ENCODE measurements at regions not wholly inside any gene's neighbourhood (a gene's known extent, or its start where the extent isn't known, plus 50 kb on each side); places are given as distances from the start of the nearest gene placed in this dataset.

DNA sequence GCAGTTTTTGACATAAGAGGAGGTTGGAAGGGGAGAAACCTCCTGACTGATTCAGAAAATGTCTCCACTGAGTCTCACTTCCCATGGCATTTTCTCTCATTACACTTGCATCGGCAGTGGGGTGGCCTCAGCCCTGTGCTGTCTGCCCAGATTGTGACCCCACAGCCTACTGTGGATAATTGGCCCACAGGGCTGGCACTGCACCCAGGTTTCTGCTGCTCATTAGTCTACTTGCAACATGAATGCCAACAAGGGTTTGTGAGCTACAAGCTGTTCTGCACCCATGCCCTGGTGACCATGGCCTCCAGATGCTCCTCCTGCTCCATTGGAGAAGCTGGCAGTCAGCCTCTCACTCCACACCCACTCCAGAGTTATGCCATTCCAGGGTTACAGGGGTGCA, 296.0 kb downstream of the CTTN start:
- H3K9ac ChIP-seq (ENCODE audit: low read length in 2 of 2), result no peak overlapping the region
- H3K36me3 ChIP-seq (ENCODE audit: control insufficient read depth in 2 of 2, insufficient read depth in 2 of 2, low read length in 2 of 2), result peaks cover 0 to 5% of the 10 kb centered on the region in 2 donors
- no peak overlapping the region for H3K27ac ChIP-seq (ENCODE audit: low read length)
- H3K4me1 ChIP-seq (ENCODE audit: control insufficient read depth, insufficient read depth, low read length), result no peaks in the 10 kb centered on the region
- H3K9me3 ChIP-seq (ENCODE audit: control insufficient read depth in 2 of 2, low read length in 2 of 2), result no peaks in the 10 kb centered on the region
- H3K4me3 ChIP-seq (ENCODE audit: low read length in 2 of 2), result no peak overlapping the region
- no peaks in the 10 kb centered on the region for H3K27me3 ChIP-seq (ENCODE audit: control insufficient read depth in 1 of 2, insufficient read depth in 2 of 2, low read length in 2 of 2)

DNA sequence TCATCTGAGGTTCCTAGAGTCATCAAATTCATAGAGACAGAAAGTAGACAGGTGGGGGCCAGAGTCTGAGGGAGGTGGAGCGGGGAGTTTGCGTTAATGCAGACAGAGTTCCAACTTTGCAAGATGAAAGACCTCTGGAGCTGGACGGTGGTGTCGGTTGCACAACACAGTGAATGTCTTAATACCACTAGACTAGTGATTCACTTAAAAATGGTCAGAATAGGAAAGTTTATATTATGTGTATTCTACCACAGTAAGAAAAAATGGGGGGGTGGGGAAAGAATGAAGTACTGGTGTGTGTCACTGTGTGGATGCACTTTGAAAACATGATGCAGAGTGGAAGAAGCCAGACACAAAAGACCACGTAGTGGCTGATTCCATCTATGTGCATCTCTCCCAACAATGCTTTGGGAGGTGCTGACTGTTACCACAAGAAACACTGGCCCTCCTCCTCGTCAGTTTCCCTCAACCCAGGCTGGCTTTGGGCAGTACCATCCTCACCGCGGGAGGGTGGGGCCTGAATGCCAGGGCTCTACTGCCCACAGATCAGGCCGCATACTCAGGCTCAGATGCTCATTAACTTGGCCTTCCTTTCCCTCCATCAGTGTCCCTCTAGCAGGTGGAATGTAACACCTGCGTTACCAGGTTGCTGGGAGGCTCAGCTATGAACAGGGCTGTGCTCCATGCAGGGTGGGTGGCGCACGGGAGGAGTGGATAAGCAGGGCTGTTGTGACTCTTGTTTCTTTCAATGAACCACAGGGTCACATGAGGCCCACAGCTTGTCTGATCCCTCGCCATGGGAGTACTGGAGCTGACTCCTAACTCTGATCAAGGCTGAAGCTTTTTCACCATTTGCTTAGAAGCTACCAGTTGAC, 297.0 kb downstream of the CTTN start:
- Histone ChIP-seq H3K4me1 (ENCODE audit: control insufficient read depth, insufficient read depth, low read length) (no peaks in the 10 kb centered on the region), H3K9me3 (ENCODE audit: control insufficient read depth in 2 of 2, low read length in 2 of 2) (no peaks in the 10 kb centered on the region), H3K27ac (ENCODE audit: low read length) (no peak overlapping the region), H3K36me3 (ENCODE audit: control insufficient read depth in 2 of 2, insufficient read depth in 2 of 2, low read length in 2 of 2) (peaks cover 0 to 5% of the 10 kb centered on the region in 2 donors), H3K27me3 (ENCODE audit: control insufficient read depth in 1 of 2, insufficient read depth in 2 of 2, low read length in 2 of 2) (no peaks in the 10 kb centered on the region), H3K4me3 (ENCODE audit: low read length in 2 of 2) (no peak overlapping the region), H3K9ac (ENCODE audit: low read length in 2 of 2) (no peak overlapping the region)

DNA sequence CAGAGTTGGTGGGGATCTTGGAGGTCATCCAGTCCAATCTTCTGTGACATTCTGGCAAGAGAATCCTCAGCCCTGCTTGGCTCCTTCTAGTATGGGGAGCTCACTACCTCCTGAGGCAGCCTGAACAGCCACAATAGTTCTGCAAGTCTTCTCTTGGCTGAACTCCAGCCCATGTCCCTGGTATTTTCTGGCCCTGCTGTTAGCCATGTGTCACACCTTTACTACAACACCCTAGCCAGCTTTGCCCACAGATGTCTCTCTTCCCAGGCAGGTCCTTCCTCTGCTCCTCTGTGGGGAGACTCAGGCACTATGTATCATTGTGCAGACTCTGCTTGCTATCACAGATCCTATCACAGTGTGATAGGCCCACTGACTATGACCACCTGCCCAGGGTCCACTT, 297.7 kb downstream of the CTTN start:
- Histone ChIP-seq H3K4me3 (ENCODE audit: low read length in 2 of 2) (no peak overlapping the region), H3K27me3 (ENCODE audit: control insufficient read depth in 1 of 2, insufficient read depth in 2 of 2, low read length in 2 of 2) (no peaks in the 10 kb centered on the region), H3K36me3 (ENCODE audit: control insufficient read depth in 2 of 2, insufficient read depth in 2 of 2, low read length in 2 of 2) (peaks cover 0 to 5% of the 10 kb centered on the region in 2 donors), H3K9ac (ENCODE audit: low read length in 2 of 2) (no peak overlapping the region), H3K4me1 (ENCODE audit: control insufficient read depth, insufficient read depth, low read length) (no peaks in the 10 kb centered on the region), H3K27ac (ENCODE audit: low read length) (no peak overlapping the region), H3K9me3 (ENCODE audit: control insufficient read depth in 2 of 2, low read length in 2 of 2) (no peaks in the 10 kb centered on the region)

DNA sequence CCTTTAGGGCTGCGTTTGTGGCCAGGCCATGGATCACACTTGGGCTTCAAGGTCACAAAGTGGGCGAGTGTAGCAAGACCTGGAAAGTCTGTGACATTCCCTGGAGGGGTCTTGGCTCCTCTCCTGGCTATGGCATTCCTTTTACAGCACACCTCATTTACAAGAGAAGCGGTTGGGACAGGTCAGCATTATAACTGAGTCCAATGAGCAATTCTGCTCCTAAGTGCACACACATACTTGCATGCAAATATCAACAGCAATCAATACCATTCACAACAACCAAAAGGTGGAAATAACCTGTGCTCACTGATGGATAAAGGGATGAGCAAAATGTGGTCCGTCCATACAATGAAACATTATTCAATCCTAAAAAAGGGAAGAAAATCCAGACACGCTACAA, 298.2 kb downstream of the CTTN start:
- H3K4me3 ChIP-seq (ENCODE audit: low read length in 2 of 2), result no peak overlapping the region
- H3K9me3 ChIP-seq (ENCODE audit: control insufficient read depth in 2 of 2, low read length in 2 of 2), result no peaks in the 10 kb centered on the region
- H3K9ac ChIP-seq (ENCODE audit: low read length in 2 of 2), result no peak overlapping the region
- no peak overlapping the region for H3K27ac ChIP-seq (ENCODE audit: low read length)
- no peaks in the 10 kb centered on the region for H3K27me3 ChIP-seq (ENCODE audit: control insufficient read depth in 1 of 2, insufficient read depth in 2 of 2, low read length in 2 of 2)
- H3K4me1 ChIP-seq (ENCODE audit: control insufficient read depth, insufficient read depth, low read length), result no peaks in the 10 kb centered on the region
- H3K36me3 ChIP-seq (ENCODE audit: control insufficient read depth in 2 of 2, insufficient read depth in 2 of 2, low read length in 2 of 2), result peaks cover 0 to 5% of the 10 kb centered on the region in 2 donors

DNA sequence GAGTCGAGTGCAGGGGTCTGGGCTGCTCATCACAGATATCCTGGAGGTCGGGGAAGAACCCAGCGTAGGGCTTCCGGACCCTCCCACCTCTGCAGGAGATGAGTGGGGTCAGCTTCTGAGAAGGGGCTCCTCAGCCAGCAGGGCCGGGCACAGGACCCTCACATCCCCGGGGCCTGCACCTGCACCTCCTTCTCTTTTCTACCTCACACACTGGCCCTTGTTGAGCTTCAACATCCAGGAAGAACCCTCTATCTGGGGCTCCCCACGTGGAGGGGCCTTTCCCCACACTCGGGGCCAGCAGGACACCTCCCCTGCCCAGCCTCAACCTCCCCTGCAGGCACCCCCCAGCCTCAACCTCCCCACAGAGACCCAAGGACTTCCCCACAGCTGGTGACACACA, 299.4 kb downstream of the CTTN start:
- no peaks in the 10 kb centered on the region for H3K9me3 ChIP-seq (ENCODE audit: control insufficient read depth in 2 of 2, low read length in 2 of 2)
- H3K36me3 ChIP-seq (ENCODE audit: control insufficient read depth in 2 of 2, insufficient read depth in 2 of 2, low read length in 2 of 2), result peaks cover 0 to 5% of the 10 kb centered on the region in 2 donors
- H3K9ac ChIP-seq (ENCODE audit: low read length in 2 of 2), result no peak overlapping the region
- H3K4me1 ChIP-seq (ENCODE audit: control insufficient read depth, insufficient read depth, low read length), result no peaks in the 10 kb centered on the region
- H3K27me3 ChIP-seq (ENCODE audit: control insufficient read depth in 1 of 2, insufficient read depth in 2 of 2, low read length in 2 of 2), result no peaks in the 10 kb centered on the region
- H3K4me3 ChIP-seq (ENCODE audit: low read length in 2 of 2), result no peak overlapping the region
- H3K27ac ChIP-seq (ENCODE audit: low read length), result no peak overlapping the region

DNA sequence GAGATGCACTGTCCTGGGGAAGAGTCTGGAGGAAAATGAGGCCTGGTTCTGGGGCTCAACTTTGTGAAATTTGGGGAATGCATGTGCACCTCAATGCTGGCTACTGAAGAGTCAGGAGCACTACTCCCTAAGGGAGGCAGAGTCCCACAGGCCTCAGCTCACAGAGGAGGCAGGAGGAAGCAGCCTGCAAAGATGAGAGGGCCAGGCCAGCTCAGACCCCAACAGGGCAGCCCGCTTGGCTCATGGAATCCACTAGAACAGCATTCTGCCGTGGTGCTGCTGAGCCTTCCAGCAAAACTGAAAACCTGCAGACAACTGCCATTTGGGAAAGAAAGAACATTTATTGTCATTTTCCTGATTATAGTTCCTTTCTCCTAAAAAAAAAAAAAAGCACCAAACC, 300.5 kb downstream of the CTTN start:
- H3K27ac ChIP-seq (ENCODE audit: low read length), result no peak overlapping the region
- no peak overlapping the region for H3K9ac ChIP-seq (ENCODE audit: low read length in 2 of 2)
- H3K9me3 ChIP-seq (ENCODE audit: control insufficient read depth in 2 of 2, low read length in 2 of 2), result no peaks in the 10 kb centered on the region
- H3K27me3 ChIP-seq (ENCODE audit: control insufficient read depth in 1 of 2, insufficient read depth in 2 of 2, low read length in 2 of 2), result no peaks in the 10 kb centered on the region
- no peak overlapping the region for H3K4me3 ChIP-seq (ENCODE audit: low read length in 2 of 2)
- H3K36me3 ChIP-seq (ENCODE audit: control insufficient read depth in 2 of 2, insufficient read depth in 2 of 2, low read length in 2 of 2), result peaks cover 0 to 5% of the 10 kb centered on the region in 2 donors
- H3K4me1 ChIP-seq (ENCODE audit: control insufficient read depth, insufficient read depth, low read length), result no peaks in the 10 kb centered on the region

DNA sequence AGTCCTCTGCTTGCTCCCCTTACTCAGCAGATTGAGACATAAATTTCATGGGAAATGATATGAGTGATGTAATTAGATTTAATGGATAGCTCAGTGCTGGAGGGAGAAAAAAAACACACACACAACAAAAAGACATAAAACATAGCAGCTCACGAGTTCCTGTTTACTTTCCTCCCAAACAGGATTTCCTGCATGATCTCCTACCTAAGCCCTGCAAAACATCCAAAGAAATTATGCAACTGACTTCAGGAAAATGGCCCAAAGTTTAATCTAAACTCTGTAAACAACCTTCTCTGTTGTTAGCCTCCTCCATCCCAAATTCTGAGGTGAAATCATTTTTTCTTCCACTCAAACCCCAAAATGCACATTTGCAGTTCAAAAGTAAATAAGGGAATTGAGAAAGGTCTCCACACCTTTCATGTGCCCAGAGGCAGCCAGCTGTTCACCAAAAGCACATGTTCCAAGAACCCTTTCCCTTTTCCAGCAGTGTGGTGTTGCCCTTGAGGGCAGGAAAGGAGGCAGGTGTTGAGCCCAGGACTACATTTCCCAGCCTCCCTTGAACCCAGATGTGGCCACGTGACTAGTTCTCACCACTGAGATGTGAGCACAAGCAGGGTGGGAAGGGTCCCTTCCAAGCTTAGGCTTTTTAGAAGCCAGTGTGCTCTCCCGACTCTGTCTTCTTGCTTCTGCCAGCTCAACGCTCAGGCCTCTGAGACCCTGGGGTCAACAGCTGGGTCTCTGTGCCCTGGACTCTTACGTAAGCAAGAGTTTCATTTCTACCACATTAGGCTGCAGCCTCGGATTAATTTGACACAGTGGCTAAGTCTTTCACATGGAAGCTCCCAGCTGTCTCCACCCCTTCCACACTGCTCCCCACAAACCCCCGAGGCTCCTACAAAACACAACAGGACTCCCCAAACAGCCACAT, 301.2 kb downstream of the CTTN start:
- no peak overlapping the region for H3K4me3 ChIP-seq (ENCODE audit: low read length in 2 of 2)

DNA sequence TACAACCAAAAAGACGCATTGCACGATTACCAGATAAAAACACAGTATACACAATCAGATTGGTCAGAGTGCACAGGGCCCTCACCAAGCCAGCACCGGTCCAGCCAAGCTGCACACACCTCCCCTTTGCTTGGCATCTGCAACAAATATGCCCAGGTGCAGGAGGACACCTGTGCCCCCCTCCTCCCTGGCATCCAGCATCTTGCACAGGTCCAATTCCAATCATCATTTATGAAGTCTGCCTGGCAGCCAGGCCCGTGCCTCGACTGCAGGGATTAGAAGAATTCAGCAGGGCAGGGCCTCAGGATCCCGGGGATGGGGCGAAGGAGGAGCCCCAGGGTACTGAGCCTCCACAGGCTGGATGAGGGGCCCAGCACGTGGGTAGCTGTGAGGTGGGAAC, 302.1 kb downstream of the CTTN start:
- H3K9me3 ChIP-seq (ENCODE audit: control insufficient read depth in 2 of 2, low read length in 2 of 2), result peaks cover 0 to 3% of the 10 kb centered on the region in 2 donors
- H3K27me3 ChIP-seq (ENCODE audit: control insufficient read depth in 1 of 2, insufficient read depth in 2 of 2, low read length in 2 of 2), result no peaks in the 10 kb centered on the region
- no peak overlapping the region for H3K27ac ChIP-seq (ENCODE audit: low read length)
- no peak overlapping the region for H3K4me3 ChIP-seq (ENCODE audit: low read length in 2 of 2)
- H3K4me1 ChIP-seq (ENCODE audit: control insufficient read depth, insufficient read depth, low read length), result no peaks in the 10 kb centered on the region
- no peak overlapping the region for H3K9ac ChIP-seq (ENCODE audit: low read length in 2 of 2)
- peaks cover 0 to 5% of the 10 kb centered on the region in 2 donors for H3K36me3 ChIP-seq (ENCODE audit: control insufficient read depth in 2 of 2, insufficient read depth in 2 of 2, low read length in 2 of 2)

More for the DNA sequence above, 301.2 kb downstream of the CTTN start:
- Histone ChIP-seq H3K36me3 (ENCODE audit: control insufficient read depth in 2 of 2, insufficient read depth in 2 of 2, low read length in 2 of 2) (peaks cover 0 to 5% of the 10 kb centered on the region in 2 donors), H3K4me1 (ENCODE audit: control insufficient read depth, insufficient read depth, low read length) (no peaks in the 10 kb centered on the region), H3K27me3 (ENCODE audit: control insufficient read depth in 1 of 2, insufficient read depth in 2 of 2, low read length in 2 of 2) (no peaks in the 10 kb centered on the region), H3K27ac (ENCODE audit: low read length) (no peak overlapping the region), H3K9me3 (ENCODE audit: control insufficient read depth in 2 of 2, low read length in 2 of 2) (no peaks in the 10 kb centered on the region), H3K9ac (ENCODE audit: low read length in 2 of 2) (no peak overlapping the region)

DNA sequence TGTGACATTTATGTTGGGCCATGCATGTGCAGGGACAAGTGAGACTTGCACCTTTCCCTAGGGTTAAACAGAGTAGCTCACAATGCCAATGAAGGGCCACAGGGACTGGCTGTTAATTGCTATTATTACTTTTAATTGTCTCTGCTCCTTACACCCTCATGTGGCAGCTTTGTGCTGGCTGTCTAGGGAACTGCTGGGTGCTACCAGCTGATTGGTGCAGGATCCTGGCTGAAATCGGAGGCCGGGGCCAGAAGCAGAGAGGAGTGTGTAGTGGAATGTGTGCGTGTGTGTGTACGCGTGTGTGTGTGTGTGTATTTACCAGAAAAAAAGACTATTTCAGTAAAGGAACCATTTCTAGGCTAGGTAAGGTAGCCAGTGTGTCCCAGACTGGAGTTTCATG, 302.5 kb downstream of the CTTN start:
- Histone ChIP-seq H3K27me3 (ENCODE audit: control insufficient read depth in 1 of 2, insufficient read depth in 2 of 2, low read length in 2 of 2) (no peaks in the 10 kb centered on the region), H3K9ac (ENCODE audit: low read length in 2 of 2) (no peak overlapping the region), H3K4me1 (ENCODE audit: control insufficient read depth, insufficient read depth, low read length) (no peaks in the 10 kb centered on the region), H3K4me3 (ENCODE audit: low read length in 2 of 2) (no peak overlapping the region), H3K27ac (ENCODE audit: low read length) (no peak overlapping the region), H3K36me3 (ENCODE audit: control insufficient read depth in 2 of 2, insufficient read depth in 2 of 2, low read length in 2 of 2) (peaks cover 0 to 5% of the 10 kb centered on the region in 2 donors), H3K9me3 (ENCODE audit: control insufficient read depth in 2 of 2, low read length in 2 of 2) (peaks cover 0 to 3% of the 10 kb centered on the region in 2 donors)

DNA sequence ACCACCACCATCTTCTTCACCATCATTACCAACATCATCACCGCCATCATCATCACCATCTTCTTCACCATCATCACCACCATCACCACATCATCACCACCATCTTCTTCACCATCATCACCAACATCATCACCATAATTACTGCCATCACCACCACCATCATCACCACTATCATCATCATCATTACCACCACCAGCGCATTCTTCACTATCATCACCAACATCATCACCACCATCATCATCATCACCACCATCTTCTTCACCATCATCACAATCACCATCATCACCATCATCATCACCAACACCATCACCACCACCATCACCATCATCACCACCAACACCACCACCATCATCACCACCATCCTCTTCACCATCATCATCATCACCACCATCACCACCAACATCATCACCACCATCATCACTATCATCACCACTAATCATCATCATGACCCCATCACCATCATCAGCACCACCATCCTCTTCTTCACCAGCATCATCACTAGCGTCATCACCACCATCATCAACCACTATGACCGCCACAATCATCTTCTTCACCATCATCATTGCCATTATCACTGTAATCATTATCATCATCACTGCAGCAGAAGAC, 303.8 kb downstream of the CTTN start:
- no peak overlapping the region for H3K4me3 ChIP-seq (ENCODE audit: low read length in 2 of 2)
- peaks cover 0 to 3% of the 10 kb centered on the region in 2 donors for H3K9me3 ChIP-seq (ENCODE audit: control insufficient read depth in 2 of 2, low read length in 2 of 2)
- H3K27me3 ChIP-seq (ENCODE audit: control insufficient read depth in 1 of 2, insufficient read depth in 2 of 2, low read length in 2 of 2), result no peaks in the 10 kb centered on the region
- no peak overlapping the region for H3K9ac ChIP-seq (ENCODE audit: low read length in 2 of 2)
- H3K27ac ChIP-seq (ENCODE audit: low read length), result no peak overlapping the region
- no peaks in the 10 kb centered on the region for H3K36me3 ChIP-seq (ENCODE audit: control insufficient read depth in 2 of 2, insufficient read depth in 2 of 2, low read length in 2 of 2)
- H3K4me1 ChIP-seq (ENCODE audit: control insufficient read depth, insufficient read depth, low read length), result no peaks in the 10 kb centered on the region
